MM.1S (cell line): ENCODE measurements at regions not wholly inside any gene's neighbourhood (a gene's known extent, or its start where the extent isn't known, plus 50 kb on each side); places are given as distances from the start of the nearest gene placed in this dataset.

Experiments
- DNase-seq: peaks from one replicate; pipeline ENCODE4 v3.0.0-alpha.2; 2015
- H2AFZ ChIP-seq: fragments of 300-600 bp; sonication (generic); 2 replicates; pipeline ENCODE4 v1.6.0; 2016; ENCODE audit warnings: antibody characterized with exemption, low read length
- H3F3A ChIP-seq: fragments of 300-600 bp; sonication (generic); 2 replicates; pipeline ENCODE4 v1.6.1; 2016; ENCODE audit warnings: mild to moderate bottlenecking, antibody characterized with exemption, low read length, moderate library complexity, mixed read lengths; ENCODE audit not compliant: insufficient read depth
- H3K27ac ChIP-seq: fragments of 300-600 bp; sonication (generic); 2 replicates; pipeline ENCODE4 v1.5.1; 2016; ENCODE audit warnings: mild to moderate bottlenecking, low read length
- H3K27me3 ChIP-seq: fragments of 300-600 bp; sonication (generic); replicated peaks from 2 replicates; pipeline ENCODE4 v1.6.0; 2016; ENCODE audit warnings: low read length; ENCODE audit not compliant: insufficient read depth
- H3K36me3 ChIP-seq: fragments of 300-600 bp; sonication (generic); replicated peaks from 2 replicates; pipeline ENCODE4 v1.6.1; 2016; ENCODE audit warnings: mild to moderate bottlenecking, low read length, mixed read lengths; ENCODE audit not compliant: insufficient read depth
- H3K4me1 ChIP-seq: fragments of 300-600 bp; sonication (generic); 2 replicates; pipeline ENCODE4 v1.6.1; 2016; ENCODE audit warnings: low read length, mixed read lengths
- H3K4me2 ChIP-seq: fragments of 300-600 bp; sonication (generic); 2 replicates; pipeline ENCODE4 v1.6.0; 2016; ENCODE audit warnings: low read depth, low read length
- H3K4me3 ChIP-seq: fragments of 300-600 bp; sonication (generic); 2 replicates; pipeline ENCODE4 v1.5.1; 2016; ENCODE audit warnings: low read length, mixed read lengths
- H3K79me2 ChIP-seq: fragments of 300-600 bp; sonication (generic); 2 replicates; pipeline ENCODE4 v1.6.1; 2016; ENCODE audit warnings: mixed run types, low read length, mixed read lengths
- H3K9ac ChIP-seq: fragments of 300-600 bp; sonication (generic); 2 replicates; pipeline ENCODE4 v1.6.1; 2016; ENCODE audit warnings: low read length, mixed read lengths
- H3K9me2 ChIP-seq: fragments of 300-600 bp; sonication (generic); replicated peaks from 2 replicates; pipeline ENCODE4 v1.6.1; 2016; ENCODE audit warnings: mild to moderate bottlenecking, low read length, mixed read lengths; ENCODE audit not compliant: insufficient read depth
- H3K9me3 ChIP-seq: fragments of 300-600 bp; sonication (generic); replicated peaks from 2 replicates; pipeline ENCODE4 v1.6.1; 2016; ENCODE audit warnings: mild to moderate bottlenecking, low read length, mixed read lengths; ENCODE audit not compliant: insufficient read depth
- H4K20me1 ChIP-seq: fragments of 300-600 bp; sonication (generic); 2 replicates; pipeline ENCODE4 v1.6.1; 2016; ENCODE audit warnings: mild to moderate bottlenecking, low read length, moderate library complexity, mixed read lengths; ENCODE audit not compliant: insufficient read depth
- CTCF ChIP-seq: fragments of 300-600 bp; sonication (generic); IDR thresholded peaks from 2 replicates; pipeline ENCODE4 v1.5.1; 2016; ENCODE audit warnings: antibody characterized with exemption, low read length, mixed read lengths
- EZH2 ChIP-seq: fragments of 300-600 bp; sonication (generic); optimal IDR thresholded peaks from 2 replicates; pipeline ENCODE3; 2017; ENCODE audit warnings: low read depth, mild to moderate bottlenecking, antibody characterized with exemption, low read length, mixed read lengths
- EZH2phosphoT487 ChIP-seq: fragments of 300-600 bp; sonication (generic); IDR thresholded peaks from 2 replicates; pipeline ENCODE4 v1.6.1; 2018; ENCODE audit warnings: antibody characterized with exemption, low read length

DNA sequence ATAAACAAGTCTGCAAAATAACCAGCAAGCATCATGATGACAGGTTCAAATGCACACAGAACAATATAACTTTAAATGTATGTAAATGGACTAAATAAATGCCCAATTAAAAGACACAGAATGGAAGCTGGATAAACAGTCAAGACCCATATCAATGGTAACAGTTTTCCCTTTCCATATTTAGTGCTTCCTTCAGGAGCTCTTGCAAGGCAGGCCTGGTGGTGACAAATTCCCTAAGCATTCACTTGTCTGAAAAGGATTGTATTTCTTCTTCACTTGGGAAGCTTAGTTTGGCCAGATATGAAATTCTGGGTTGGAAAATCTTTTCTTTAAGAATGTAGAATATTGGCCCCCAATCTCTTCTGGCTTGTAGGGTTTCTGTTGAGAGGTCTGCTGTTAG is 120.2 kb upstream of the RASA1 start:
- no peak overlapping the region for H3K4me3 ChIP-seq
- H3K9ac ChIP-seq: no peak overlapping the region
- H2AFZ ChIP-seq: no peak overlapping the region
- no peaks in the 10 kb centered on the region for H3K4me1 ChIP-seq
- no peaks in the 10 kb centered on the region for H3F3A ChIP-seq
- H3K79me2 ChIP-seq: no peaks in the 10 kb centered on the region
- no peak overlapping the region for H3K27ac ChIP-seq
- no peaks in the 10 kb centered on the region for H4K20me1 ChIP-seq
- H3K27me3 ChIP-seq: no peaks in the 10 kb centered on the region
- H3K9me3 ChIP-seq: no peaks in the 10 kb centered on the region
- H3K4me2 ChIP-seq: no peak overlapping the region
- no peak for TF ChIP-seq CTCF
- TF ChIP-seq EZH2: no peak
- TF ChIP-seq EZH2phosphoT487: no peak
- H3K9me2 ChIP-seq: no peaks in the 10 kb centered on the region
- DNase-seq: no peak
- no peaks in the 10 kb centered on the region for H3K36me3 ChIP-seq

DNA sequence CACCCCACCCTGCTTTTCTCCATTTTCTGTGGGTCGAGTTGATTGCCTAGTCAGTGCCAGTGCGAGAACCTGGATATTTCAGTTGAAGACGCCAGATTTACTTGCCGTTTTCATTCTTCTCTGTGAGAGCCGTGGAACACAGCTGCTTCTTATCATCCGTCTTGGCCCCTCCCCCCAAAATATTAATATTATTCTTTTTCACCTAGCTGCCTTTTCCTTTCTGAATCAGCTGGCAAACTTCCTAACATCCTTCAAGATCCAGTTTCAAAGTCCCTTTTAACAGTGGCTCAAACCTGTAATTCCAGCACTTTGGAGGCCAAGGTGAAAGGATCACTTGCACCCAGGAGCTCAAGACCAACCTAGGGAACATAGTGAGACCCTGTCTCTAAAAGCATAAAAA is 117.1 kb upstream of the RASA1 start:
- Histone ChIP-seq H3K27ac (no peak overlapping the region), H3K79me2 (no peaks in the 10 kb centered on the region), H3K9me3 (no peaks in the 10 kb centered on the region), H3K4me3 (no peak overlapping the region), H3K4me2 (no peak overlapping the region), H3K36me3 (no peaks in the 10 kb centered on the region), H2AFZ (no peak overlapping the region), H4K20me1 (no peaks in the 10 kb centered on the region), H3K9ac (no peak overlapping the region), H3F3A (no peaks in the 10 kb centered on the region), H3K9me2 (no peaks in the 10 kb centered on the region), H3K4me1 (no peaks in the 10 kb centered on the region), H3K27me3 (no peaks in the 10 kb centered on the region)
- DNase-seq: no peak
- no peak for TF ChIP-seq CTCF
- no peak for TF ChIP-seq EZH2phosphoT487
- TF ChIP-seq EZH2: no peak

DNA sequence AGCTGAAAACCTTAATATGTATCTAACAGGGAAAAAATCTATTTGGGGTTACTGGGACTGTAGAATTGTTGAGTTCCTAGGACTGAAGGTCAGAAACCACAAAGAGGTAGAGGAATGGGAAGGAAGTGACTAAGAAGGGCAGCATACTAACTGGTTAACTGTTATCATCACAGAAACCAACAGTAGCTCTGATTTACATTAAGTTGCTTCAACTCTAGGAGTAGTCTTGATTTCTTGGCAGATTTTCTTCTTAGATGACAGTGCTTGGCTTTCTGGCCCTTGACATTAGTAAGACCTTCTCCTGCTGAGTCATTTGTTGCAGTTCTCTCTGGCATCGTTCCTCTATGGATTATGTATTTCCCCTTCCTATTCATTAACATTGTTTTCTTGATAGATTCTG is 116.1 kb upstream of the RASA1 start:
- Histone ChIP-seq H2AFZ (no peak overlapping the region), H3K4me2 (no peak overlapping the region), H3K4me1 (no peaks in the 10 kb centered on the region), H4K20me1 (no peaks in the 10 kb centered on the region), H3F3A (no peaks in the 10 kb centered on the region), H3K36me3 (no peaks in the 10 kb centered on the region), H3K27me3 (no peaks in the 10 kb centered on the region), H3K9ac (no peak overlapping the region), H3K27ac (no peak overlapping the region), H3K9me3 (no peaks in the 10 kb centered on the region), H3K4me3 (no peak overlapping the region), H3K9me2 (no peaks in the 10 kb centered on the region), H3K79me2 (no peaks in the 10 kb centered on the region)
- no peak for DNase-seq
- TF ChIP-seq EZH2phosphoT487 (no peak), EZH2 (no peak), CTCF (no peak)

- no peak for TF ChIP-seq EZH2
- TF ChIP-seq CTCF: no peak
- no peak for TF ChIP-seq EZH2phosphoT487
- H3K4me3 ChIP-seq: no peak overlapping the region
- no peaks in the 10 kb centered on the region for H3K79me2 ChIP-seq
- H3K9ac ChIP-seq: no peak overlapping the region
- H3K4me1 ChIP-seq: no peaks in the 10 kb centered on the region
- H3K9me3 ChIP-seq: no peaks in the 10 kb centered on the region
- DNase-seq: no peak
- no peak overlapping the region for H3K4me2 ChIP-seq
- H2AFZ ChIP-seq: no peak overlapping the region
- H3F3A ChIP-seq: no peaks in the 10 kb centered on the region
- no peaks in the 10 kb centered on the region for H3K9me2 ChIP-seq
- no peaks in the 10 kb centered on the region for H4K20me1 ChIP-seq
- H3K27ac ChIP-seq: no peak overlapping the region
- no peaks in the 10 kb centered on the region for H3K27me3 ChIP-seq
- no peaks in the 10 kb centered on the region for H3K36me3 ChIP-seq
Measured at GRCh38 chr5:87152886-87153285, 114.8 kb upstream of the RASA1 start.
